ENCODE measurements at regions not wholly inside any gene's neighbourhood (a gene's known extent, or its start where the extent isn't known, plus 50 kb on each side); places are given as distances from the start of the nearest gene placed in this dataset.

DNA sequence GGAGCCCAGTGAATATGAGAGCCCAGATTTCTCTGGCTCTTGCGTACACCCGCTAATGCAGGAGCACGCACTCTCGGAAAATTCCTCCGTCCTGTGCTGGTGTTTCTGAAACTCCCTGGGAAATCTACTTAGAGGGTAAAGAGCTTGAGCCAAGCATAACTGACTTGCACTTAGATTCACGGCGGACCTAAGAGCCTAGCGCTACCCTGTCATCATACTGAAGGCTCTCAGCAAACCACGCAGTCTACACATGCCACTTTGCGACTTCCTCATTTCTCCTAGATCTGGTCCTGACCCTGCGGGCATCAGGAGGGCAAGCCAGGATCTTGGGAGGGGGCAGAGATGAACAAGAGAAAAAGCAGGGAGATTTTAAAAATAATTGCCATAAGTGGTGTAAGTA is 324.7 kb downstream of the CD83 start:
- TF ChIP-seq, protein P1, sequence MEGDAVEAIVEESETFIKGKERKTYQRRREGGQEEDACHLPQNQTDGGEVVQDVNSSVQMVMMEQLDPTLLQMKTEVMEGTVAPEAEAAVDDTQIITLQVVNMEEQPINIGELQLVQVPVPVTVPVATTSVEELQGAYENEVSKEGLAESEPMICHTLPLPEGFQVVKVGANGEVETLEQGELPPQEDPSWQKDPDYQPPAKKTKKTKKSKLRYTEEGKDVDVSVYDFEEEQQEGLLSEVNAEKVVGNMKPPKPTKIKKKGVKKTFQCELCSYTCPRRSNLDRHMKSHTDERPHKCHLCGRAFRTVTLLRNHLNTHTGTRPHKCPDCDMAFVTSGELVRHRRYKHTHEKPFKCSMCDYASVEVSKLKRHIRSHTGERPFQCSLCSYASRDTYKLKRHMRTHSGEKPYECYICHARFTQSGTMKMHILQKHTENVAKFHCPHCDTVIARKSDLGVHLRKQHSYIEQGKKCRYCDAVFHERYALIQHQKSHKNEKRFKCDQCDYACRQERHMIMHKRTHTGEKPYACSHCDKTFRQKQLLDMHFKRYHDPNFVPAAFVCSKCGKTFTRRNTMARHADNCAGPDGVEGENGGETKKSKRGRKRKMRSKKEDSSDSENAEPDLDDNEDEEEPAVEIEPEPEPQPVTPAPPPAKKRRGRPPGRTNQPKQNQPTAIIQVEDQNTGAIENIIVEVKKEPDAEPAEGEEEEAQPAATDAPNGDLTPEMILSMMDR (IDR thresholded peaks at IDR 0.05) = no peak
- no peak for TF ChIP-seq SIN3A (IDR thresholded peaks at IDR 0.05; ENCODE audit: borderline replicate concordance, low read depth, low read length)
- no peak for TF ChIP-seq RFX5 (IDR thresholded peaks at IDR 0.05; ENCODE audit: low read length)
- TF ChIP-seq, protein P2, sequence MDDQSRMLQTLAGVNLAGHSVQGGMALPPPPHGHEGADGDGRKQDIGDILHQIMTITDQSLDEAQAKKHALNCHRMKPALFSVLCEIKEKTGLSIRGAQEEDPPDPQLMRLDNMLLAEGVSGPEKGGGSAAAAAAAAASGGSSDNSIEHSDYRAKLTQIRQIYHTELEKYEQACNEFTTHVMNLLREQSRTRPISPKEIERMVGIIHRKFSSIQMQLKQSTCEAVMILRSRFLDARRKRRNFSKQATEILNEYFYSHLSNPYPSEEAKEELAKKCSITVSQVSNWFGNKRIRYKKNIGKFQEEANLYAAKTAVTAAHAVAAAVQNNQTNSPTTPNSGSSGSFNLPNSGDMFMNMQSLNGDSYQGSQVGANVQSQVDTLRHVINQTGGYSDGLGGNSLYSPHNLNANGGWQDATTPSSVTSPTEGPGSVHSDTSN (IDR thresholded peaks at IDR 0.05) = no peak

Measured in SK-N-SH (cell line).